ENCODE measurements at regions not wholly inside any gene's neighbourhood (a gene's known extent, or its start where the extent isn't known, plus 50 kb on each side); places are given as distances from the start of the nearest gene placed in this dataset.

- TF ChIP-seq ZNF707 (tag by site-specific recombination; IDR thresholded peaks at IDR 0.05) = no peak
- no peak for TF ChIP-seq ZBTB20 (tag by site-specific recombination; IDR thresholded peaks at IDR 0.05)
- TF ChIP-seq YY2 (tag by site-specific recombination; IDR thresholded peaks at IDR 0.05) = no peak
- TF ChIP-seq ZNF830 (tag by site-specific recombination; IDR thresholded peaks at IDR 0.05; ENCODE audit: low read depth) = no peak
- TF ChIP-seq ZNF274 (IDR thresholded peaks at IDR 0.05; ENCODE audit: low read length) = no peak
- no peak for TF ChIP-seq ZNF274 (tag by site-specific recombination; IDR thresholded peaks at IDR 0.05; ENCODE audit: borderline replicate concordance)
- no peak for TF ChIP-seq ZBTB17 (tag by site-specific recombination; IDR thresholded peaks at IDR 0.05)
Measured at GRCh38 chr13:79121286-79121685, 284.8 kb downstream of the RBM26 start (continued).

- no peak for TF ChIP-seq PRDM10 (tag by site-specific recombination; IDR thresholded peaks at IDR 0.05)
- no peak for TF ChIP-seq ZNF112 (tag by site-specific recombination; IDR thresholded peaks at IDR 0.05)
- no peak for TF ChIP-seq ZNF398 (tag by site-specific recombination; IDR thresholded peaks at IDR 0.05)
- no peak for TF ChIP-seq ZNF362 (tag by site-specific recombination; IDR thresholded peaks at IDR 0.05)
- TF ChIP-seq ZNF37A (tag by site-specific recombination; IDR thresholded peaks at IDR 0.05) = no peak
- TF ChIP-seq ZNF560 (tag by site-specific recombination; IDR thresholded peaks at IDR 0.05; ENCODE audit: borderline replicate concordance) = no peak
- TF ChIP-seq MYNN (tag by site-specific recombination; IDR thresholded peaks at IDR 0.05; ENCODE audit: borderline replicate concordance) = no peak
- TF ChIP-seq ZNF394 (tag by site-specific recombination; IDR thresholded peaks at IDR 0.05; ENCODE audit: borderline replicate concordance) = no peak
- no peak for TF ChIP-seq ZNF138 (tag by site-specific recombination; IDR thresholded peaks at IDR 0.05; ENCODE audit: borderline replicate concordance)
- no peak for TF ChIP-seq ZBTB11 (tag by site-specific recombination; conservative IDR thresholded peaks at IDR 0.05; ENCODE audit: low read depth)
- ChIA-PET POLR2A (no interaction called here), CTCF (no interaction called here)
- H3K4me3 ChIP-seq (ENCODE audit: low read depth, low read length) = no peak overlapping the region
- no peak overlapping the region for H3K27ac ChIP-seq (ENCODE audit: extremely low read depth, low read depth, low read length)
- no peaks in the 10 kb centered on the region for H3K36me3 ChIP-seq (ENCODE audit: control insufficient read depth in 2 of 2, insufficient read depth in 1 of 2, low read length in 2 of 2)
- H3K4me1 ChIP-seq (ENCODE audit: control insufficient read depth, insufficient read depth, low read length) = no peaks in the 10 kb centered on the region
- no peaks in the 10 kb centered on the region for H3K9me3 ChIP-seq (ENCODE audit: control insufficient read depth, insufficient read depth, low read depth, low read length)
Measured at GRCh38 chr13:79119578-79120107, 286.4 kb downstream of the RBM26 start.
